ENCODE measurements at regions not wholly inside any gene's neighbourhood (a gene's known extent, or its start where the extent isn't known, plus 50 kb on each side); places are given as distances from the start of the nearest gene placed in this dataset.

DNA sequence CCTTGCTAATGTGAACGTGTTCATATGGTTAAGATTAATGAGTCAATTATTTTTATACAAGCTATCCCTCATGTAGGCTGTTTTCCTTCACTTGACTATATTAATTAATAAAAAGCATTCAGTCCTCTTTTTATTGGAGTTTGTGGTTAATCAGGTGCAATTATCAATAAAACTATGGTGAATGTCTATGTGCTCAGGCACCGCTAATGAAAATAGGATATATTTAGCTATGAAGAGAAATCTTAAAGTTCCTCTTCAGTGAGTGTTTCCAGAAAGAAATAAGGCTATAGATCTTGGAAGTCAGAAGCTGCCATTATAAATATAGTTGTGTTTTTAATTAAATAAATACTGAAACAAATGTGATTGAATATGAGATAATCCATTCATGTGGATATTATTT, 422.1 kb downstream of the DMAC1 start:
- Histone ChIP-seq H3K4me1 (ENCODE audit: control insufficient read depth, insufficient read depth, low read length) (no peaks in the 10 kb centered on the region), H3K36me3 (ENCODE audit: control insufficient read depth, insufficient read depth, low read length) (no peaks in the 10 kb centered on the region), H3K9ac (ENCODE audit: low read depth, low read length) (no peak overlapping the region), H3K27me3 (ENCODE audit: control insufficient read depth, insufficient read depth, low read length) (no peaks in the 10 kb centered on the region), H3K4me3 (ENCODE audit: low read depth, low read length) (no peak overlapping the region), H3K9me3 (ENCODE audit: control insufficient read depth, insufficient read depth, low read length) (no peaks in the 10 kb centered on the region)

DNA sequence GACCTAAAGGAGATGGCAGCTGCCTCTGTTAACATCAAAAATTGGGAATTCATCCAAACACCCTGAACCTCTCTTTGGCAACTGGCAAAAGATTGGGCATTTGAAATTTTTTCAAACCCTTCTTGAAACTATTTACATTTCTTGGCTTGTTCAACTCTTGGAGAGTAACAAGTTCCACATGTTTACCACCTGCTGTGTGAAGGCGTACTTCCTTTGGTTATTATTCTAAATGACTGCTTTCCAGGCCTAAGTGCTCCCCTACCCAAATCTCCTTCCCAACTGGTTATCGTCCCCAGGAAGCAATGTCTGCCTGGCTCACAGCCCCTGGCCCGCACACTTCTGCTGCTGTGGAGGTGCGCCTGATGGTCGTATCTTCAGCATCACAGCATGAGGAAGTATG, 422.7 kb downstream of the DMAC1 start:
- H3K9ac ChIP-seq (ENCODE audit: low read depth, low read length), result no peak overlapping the region
- H3K27me3 ChIP-seq (ENCODE audit: control insufficient read depth, insufficient read depth, low read length), result no peaks in the 10 kb centered on the region
- no peaks in the 10 kb centered on the region for H3K4me1 ChIP-seq (ENCODE audit: control insufficient read depth, insufficient read depth, low read length)
- H3K36me3 ChIP-seq (ENCODE audit: control insufficient read depth, insufficient read depth, low read length), result no peaks in the 10 kb centered on the region
- no peak overlapping the region for H3K4me3 ChIP-seq (ENCODE audit: low read depth, low read length)
- no peaks in the 10 kb centered on the region for H3K9me3 ChIP-seq (ENCODE audit: control insufficient read depth, insufficient read depth, low read length)

DNA sequence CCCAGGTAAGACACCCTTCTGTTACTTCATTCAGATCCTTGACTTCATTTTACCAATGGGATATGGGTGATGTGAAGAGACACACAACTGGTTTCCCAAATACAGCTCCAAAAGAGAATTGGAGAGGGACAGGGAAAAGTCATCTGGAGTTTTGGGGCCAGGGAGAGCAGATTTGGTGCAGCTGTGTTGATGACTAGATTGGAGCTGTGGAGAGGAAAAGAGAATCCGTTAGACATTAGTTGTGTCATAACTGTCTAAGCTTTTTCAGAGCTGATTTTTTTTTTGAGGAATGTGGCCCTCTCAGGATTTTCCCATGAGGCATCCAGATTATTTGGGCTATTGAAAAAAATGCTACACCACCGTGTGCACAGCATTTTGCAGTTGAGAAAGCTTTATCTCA, 423.4 kb downstream of the DMAC1 start:
- Histone ChIP-seq H3K36me3 (ENCODE audit: control insufficient read depth, insufficient read depth, low read length) (no peaks in the 10 kb centered on the region), H3K9me3 (ENCODE audit: control insufficient read depth, insufficient read depth, low read length) (no peaks in the 10 kb centered on the region), H3K4me3 (ENCODE audit: low read depth, low read length) (no peak overlapping the region), H3K27me3 (ENCODE audit: control insufficient read depth, insufficient read depth, low read length) (no peaks in the 10 kb centered on the region), H3K4me1 (ENCODE audit: control insufficient read depth, insufficient read depth, low read length) (no peaks in the 10 kb centered on the region), H3K9ac (ENCODE audit: low read depth, low read length) (no peak overlapping the region)

DNA sequence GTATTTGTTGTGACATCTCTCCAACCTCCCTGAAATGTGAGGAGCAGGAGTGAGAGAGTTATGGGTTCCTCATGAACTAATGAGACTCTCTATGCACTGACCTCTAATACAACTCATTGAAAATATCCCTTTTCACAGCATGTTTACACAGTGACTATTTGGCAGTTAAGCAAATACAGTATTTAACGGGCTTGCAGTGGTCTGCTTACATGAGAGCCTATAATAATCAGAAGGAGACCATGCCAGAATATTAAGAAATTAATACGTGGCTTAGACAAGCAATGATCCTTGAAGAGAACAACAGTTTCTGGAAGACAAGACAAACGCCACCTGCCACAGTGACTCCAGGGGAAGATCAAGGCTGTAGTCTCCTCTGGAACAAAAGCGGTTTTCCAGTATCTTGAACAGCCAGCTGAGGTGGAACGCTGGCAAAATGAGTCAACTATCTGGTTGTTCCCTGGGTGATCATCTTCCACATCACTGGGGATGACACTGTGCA, 424.5 kb downstream of the DMAC1 start:
- no peaks in the 10 kb centered on the region for H3K9me3 ChIP-seq (ENCODE audit: control insufficient read depth, insufficient read depth, low read length)
- H3K36me3 ChIP-seq (ENCODE audit: control insufficient read depth, insufficient read depth, low read length), result no peaks in the 10 kb centered on the region

DNA sequence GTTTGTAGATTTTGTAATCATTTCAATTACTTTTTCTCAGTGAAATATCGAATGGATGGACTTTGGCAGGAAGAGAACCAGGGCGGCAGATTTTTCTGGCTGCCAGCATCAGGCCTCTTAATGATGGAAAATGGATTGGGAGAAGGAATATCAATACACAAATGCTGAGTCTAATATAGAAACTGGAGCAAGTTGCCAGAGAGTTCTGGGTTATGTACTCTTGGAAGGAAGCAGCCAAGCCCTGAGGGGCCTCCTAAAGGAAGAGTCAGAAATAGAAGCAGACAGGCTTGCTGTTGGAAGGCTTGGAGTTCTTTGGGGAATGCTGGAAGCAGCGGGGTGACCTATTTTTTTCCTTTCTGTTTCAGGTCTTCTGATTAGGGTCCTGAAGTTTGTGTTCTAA, 428.6 kb downstream of the DMAC1 start:
- Histone ChIP-seq H3K36me3 (ENCODE audit: control insufficient read depth, insufficient read depth, low read length) (no peaks in the 10 kb centered on the region), H3K4me3 (ENCODE audit: low read depth, low read length) (no peak overlapping the region), H3K4me1 (ENCODE audit: control insufficient read depth, insufficient read depth, low read length) (no peaks in the 10 kb centered on the region), H3K9me3 (ENCODE audit: control insufficient read depth, insufficient read depth, low read length) (no peaks in the 10 kb centered on the region), H3K9ac (ENCODE audit: low read depth, low read length) (no peak overlapping the region), H3K27me3 (ENCODE audit: control insufficient read depth, insufficient read depth, low read length) (no peaks in the 10 kb centered on the region)

More for the DNA sequence above, 424.5 kb downstream of the DMAC1 start:
- Histone ChIP-seq H3K27me3 (ENCODE audit: control insufficient read depth, insufficient read depth, low read length) (no peaks in the 10 kb centered on the region), H3K9ac (ENCODE audit: low read depth, low read length) (no peak overlapping the region), H3K4me1 (ENCODE audit: control insufficient read depth, insufficient read depth, low read length) (no peaks in the 10 kb centered on the region), H3K4me3 (ENCODE audit: low read depth, low read length) (no peak overlapping the region)

DNA sequence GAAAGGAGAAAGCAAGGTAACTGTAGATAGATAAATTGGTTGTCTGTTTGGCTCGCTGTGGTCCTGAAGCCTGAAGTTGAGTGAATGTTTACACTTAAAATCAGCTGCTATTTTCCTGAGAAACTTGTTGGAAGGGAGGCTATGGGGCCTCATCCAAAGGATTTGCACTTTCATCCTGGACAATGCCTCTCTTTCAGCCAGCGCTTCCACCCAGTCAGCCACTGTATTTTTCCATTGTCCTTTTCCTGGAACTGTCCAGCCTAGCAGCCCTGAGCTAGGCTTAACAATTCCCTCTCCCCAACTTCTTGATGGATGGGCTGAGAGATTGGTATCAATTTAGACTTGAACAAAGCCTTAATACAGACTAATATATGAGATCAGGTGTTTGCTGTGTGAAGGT, 429.2 kb downstream of the DMAC1 start:
- no peaks in the 10 kb centered on the region for H3K36me3 ChIP-seq (ENCODE audit: control insufficient read depth, insufficient read depth, low read length)
- no peaks in the 10 kb centered on the region for H3K4me1 ChIP-seq (ENCODE audit: control insufficient read depth, insufficient read depth, low read length)
- no peaks in the 10 kb centered on the region for H3K9me3 ChIP-seq (ENCODE audit: control insufficient read depth, insufficient read depth, low read length)
- no peak overlapping the region for H3K4me3 ChIP-seq (ENCODE audit: low read depth, low read length)
- no peaks in the 10 kb centered on the region for H3K27me3 ChIP-seq (ENCODE audit: control insufficient read depth, insufficient read depth, low read length)
- H3K9ac ChIP-seq (ENCODE audit: low read depth, low read length), result no peak overlapping the region

DNA sequence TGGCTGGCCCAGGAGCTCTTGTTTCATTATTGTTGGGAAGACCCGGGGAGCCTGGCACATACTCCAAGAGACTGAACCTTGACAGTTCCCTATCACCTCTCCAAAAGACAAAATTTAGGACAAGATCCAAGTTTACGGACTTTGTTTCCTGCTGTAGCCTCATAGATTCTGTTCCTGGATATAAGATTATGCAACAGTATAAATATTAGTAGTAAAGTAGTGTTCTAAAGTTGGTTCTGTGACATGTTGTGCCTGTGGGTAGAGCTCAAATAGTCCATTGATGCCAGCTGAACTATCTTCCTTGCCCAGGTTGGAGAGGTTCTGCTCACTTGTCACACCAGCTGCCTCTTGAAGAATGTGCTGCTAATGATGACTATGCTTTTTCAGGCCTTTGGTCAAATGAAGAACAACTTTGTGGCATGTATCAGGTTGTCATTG, 430.2 kb downstream of the DMAC1 start:
- Histone ChIP-seq H3K27me3 (ENCODE audit: control insufficient read depth, insufficient read depth, low read length) (no peaks in the 10 kb centered on the region), H3K9me3 (ENCODE audit: control insufficient read depth, insufficient read depth, low read length) (no peaks in the 10 kb centered on the region), H3K9ac (ENCODE audit: low read depth, low read length) (no peak overlapping the region), H3K36me3 (ENCODE audit: control insufficient read depth, insufficient read depth, low read length) (no peaks in the 10 kb centered on the region), H3K4me1 (ENCODE audit: control insufficient read depth, insufficient read depth, low read length) (no peaks in the 10 kb centered on the region), H3K4me3 (ENCODE audit: low read depth, low read length) (no peak overlapping the region)

DNA sequence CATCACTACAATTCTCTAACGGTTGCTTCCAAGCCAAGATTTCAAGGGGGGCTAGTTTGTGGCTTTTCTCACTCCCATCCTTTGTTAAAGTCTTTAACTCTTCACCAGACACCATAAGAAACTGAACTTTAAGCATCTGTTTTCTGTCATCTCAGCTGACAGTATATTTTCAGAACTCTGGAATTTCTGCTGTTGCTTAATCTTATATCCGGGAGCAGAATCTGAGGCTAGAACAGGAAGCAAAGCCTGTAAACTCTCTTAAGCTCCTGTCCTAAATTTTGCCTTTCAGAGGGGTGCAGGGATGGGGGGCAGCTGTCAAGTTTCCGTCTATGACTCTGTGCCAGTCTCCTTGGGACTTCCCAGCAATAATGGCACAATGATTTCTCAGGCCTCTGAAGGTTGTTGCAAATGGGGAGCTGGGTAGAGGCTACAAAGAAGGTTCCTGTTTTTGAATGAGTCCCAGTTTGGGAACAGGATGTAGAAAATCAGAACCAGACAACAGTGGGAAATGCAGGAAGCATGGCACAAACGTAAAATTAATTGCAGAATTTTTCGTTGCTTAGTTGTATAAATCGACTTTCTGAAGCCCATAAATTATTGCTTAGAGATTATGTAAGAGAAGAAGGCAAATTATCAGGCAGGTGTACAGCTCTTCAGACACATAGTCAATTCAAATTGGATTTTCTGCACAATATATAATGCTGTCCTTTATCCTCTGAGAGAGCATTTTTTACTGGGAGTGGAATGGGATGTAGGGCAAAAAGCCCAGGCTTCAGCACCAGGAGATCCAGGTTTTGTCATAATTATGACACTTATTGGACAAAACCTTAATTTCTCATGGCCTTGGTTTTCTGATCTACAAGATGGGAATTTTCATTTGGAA, 430.9 kb downstream of the DMAC1 start:
- H3K27me3 ChIP-seq (ENCODE audit: control insufficient read depth, insufficient read depth, low read length), result no peaks in the 10 kb centered on the region
- no peak overlapping the region for H3K4me3 ChIP-seq (ENCODE audit: low read depth, low read length)
- no peak overlapping the region for H3K9ac ChIP-seq (ENCODE audit: low read depth, low read length)
- no peaks in the 10 kb centered on the region for H3K4me1 ChIP-seq (ENCODE audit: control insufficient read depth, insufficient read depth, low read length)
- no peaks in the 10 kb centered on the region for H3K9me3 ChIP-seq (ENCODE audit: control insufficient read depth, insufficient read depth, low read length)
- no peaks in the 10 kb centered on the region for H3K36me3 ChIP-seq (ENCODE audit: control insufficient read depth, insufficient read depth, low read length)

DNA sequence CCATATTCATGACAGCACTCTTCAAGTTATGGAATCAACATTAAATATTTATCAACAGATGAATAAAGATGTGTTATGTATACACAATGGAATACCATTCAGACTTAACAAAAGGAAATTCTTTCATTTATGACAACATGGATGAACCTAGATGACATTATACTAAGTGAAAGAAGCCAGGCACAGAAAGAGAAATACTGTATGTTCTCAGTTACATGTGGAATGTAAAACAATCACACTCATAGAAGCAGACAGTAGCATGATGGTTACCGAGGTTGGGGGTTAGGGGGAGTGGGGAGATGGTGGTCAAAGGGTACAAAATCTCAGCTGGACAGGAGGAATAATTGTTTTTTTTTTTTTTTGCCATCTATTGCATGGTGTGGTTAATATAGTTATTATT, 431.9 kb downstream of the DMAC1 start:
- Histone ChIP-seq H3K36me3 (ENCODE audit: control insufficient read depth, insufficient read depth, low read length) (no peaks in the 10 kb centered on the region), H3K4me1 (ENCODE audit: control insufficient read depth, insufficient read depth, low read length) (no peaks in the 10 kb centered on the region), H3K9me3 (ENCODE audit: control insufficient read depth, insufficient read depth, low read length) (no peaks in the 10 kb centered on the region), H3K9ac (ENCODE audit: low read depth, low read length) (no peak overlapping the region), H3K27me3 (ENCODE audit: control insufficient read depth, insufficient read depth, low read length) (no peaks in the 10 kb centered on the region), H3K4me3 (ENCODE audit: low read depth, low read length) (no peak overlapping the region)

DNA sequence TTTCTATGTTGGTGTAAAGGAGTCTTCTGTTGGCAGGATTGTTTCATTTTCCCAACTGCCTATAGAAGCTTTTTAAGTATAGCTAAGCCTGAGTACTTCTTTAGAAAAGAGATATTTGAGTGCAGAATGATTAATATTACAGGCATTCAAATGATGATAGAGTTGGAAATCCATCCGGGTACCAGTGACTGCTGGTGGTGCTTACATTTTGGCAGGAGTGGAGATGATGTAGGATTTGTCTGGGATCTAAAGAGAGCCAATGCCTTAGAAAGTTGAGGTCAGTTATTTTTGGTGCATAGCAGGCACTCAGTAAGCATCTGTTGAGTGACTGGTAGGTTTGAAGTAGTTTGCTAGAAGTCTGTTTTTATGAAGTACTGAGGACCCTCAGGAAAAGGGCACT, 433.5 kb downstream of the DMAC1 start:
- H3K9me3 ChIP-seq (ENCODE audit: control insufficient read depth, insufficient read depth, low read length), result no peaks in the 10 kb centered on the region

DNA sequence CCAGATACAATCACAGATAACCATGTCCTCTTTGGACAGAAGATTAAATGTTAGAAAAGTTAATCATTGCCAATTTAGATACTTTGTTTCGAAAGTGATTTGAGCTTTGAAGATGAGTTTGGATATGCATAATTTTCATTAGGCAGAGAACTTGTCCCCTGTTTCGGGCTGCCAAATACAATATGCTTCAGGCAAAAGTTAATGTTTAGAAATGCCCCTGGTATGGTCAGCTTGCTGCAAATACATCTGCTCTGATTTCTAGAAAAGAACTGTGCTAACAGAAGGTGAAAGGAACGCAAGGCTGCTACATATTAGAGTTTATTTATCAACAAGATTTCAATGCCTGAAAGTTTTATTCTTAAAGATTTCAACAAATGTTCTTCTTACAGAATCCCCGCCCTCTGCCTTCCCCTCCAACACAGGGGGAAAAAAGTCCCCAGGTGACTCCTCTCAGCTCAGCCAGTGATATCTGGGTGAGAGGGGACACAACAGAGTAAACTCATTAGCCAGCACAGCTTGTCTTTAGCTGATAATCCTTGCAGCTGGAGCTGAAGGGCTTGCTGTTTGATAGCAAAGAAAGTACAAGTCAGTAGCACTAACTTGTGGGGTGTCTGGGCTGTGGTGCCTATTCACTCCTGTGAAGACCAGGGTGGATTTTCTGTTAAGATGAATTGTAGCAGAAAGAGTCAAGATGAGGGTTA, 435.7 kb downstream of the DMAC1 start:
- Histone ChIP-seq H3K4me3 (ENCODE audit: low read depth, low read length) (no peak overlapping the region), H3K4me1 (ENCODE audit: control insufficient read depth, insufficient read depth, low read length) (no peaks in the 10 kb centered on the region), H3K27me3 (ENCODE audit: control insufficient read depth, insufficient read depth, low read length) (no peaks in the 10 kb centered on the region), H3K9ac (ENCODE audit: low read depth, low read length) (no peak overlapping the region), H3K36me3 (ENCODE audit: control insufficient read depth, insufficient read depth, low read length) (no peaks in the 10 kb centered on the region), H3K9me3 (ENCODE audit: control insufficient read depth, insufficient read depth, low read length) (no peaks in the 10 kb centered on the region)

More for the DNA sequence above, 433.5 kb downstream of the DMAC1 start:
- no peak overlapping the region for H3K4me3 ChIP-seq (ENCODE audit: low read depth, low read length)
- no peak overlapping the region for H3K9ac ChIP-seq (ENCODE audit: low read depth, low read length)
- H3K4me1 ChIP-seq (ENCODE audit: control insufficient read depth, insufficient read depth, low read length), result no peaks in the 10 kb centered on the region
- no peaks in the 10 kb centered on the region for H3K36me3 ChIP-seq (ENCODE audit: control insufficient read depth, insufficient read depth, low read length)
- no peaks in the 10 kb centered on the region for H3K27me3 ChIP-seq (ENCODE audit: control insufficient read depth, insufficient read depth, low read length)

DNA sequence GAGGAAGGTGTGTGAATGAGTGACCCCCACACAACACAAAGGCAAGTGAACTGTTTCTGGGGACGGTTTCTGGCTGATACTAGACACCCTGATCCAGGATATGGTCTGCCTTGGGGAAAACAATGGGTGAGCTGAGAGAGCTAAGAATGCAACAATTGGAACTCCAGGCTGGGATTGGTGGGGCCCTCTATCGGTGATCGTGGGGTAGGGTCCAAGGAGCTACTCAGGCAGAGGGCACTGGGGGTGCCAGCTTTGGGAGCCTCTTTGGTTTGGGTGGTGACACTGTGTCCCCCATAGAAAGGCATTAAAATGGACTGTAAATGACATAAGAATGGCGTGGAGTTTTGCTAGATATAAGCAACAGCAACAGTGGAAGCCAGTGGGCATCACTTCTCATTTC, 439.1 kb downstream of the DMAC1 start:
- H3K36me3 ChIP-seq (ENCODE audit: control insufficient read depth, insufficient read depth, low read length), result no peaks in the 10 kb centered on the region
- no peaks in the 10 kb centered on the region for H3K4me1 ChIP-seq (ENCODE audit: control insufficient read depth, insufficient read depth, low read length)
- H3K4me3 ChIP-seq (ENCODE audit: low read depth, low read length), result no peak overlapping the region
- H3K9ac ChIP-seq (ENCODE audit: low read depth, low read length), result no peak overlapping the region
- H3K9me3 ChIP-seq (ENCODE audit: control insufficient read depth, insufficient read depth, low read length), result no peaks in the 10 kb centered on the region
- no peaks in the 10 kb centered on the region for H3K27me3 ChIP-seq (ENCODE audit: control insufficient read depth, insufficient read depth, low read length)

Measured in iPS-15b (cell line).